Lower lobe of right lung (tissue), 2 donors: ENCODE measurements at regions not wholly inside any gene's neighbourhood (a gene's known extent, or its start where the extent isn't known, plus 50 kb on each side); places are given as distances from the start of the nearest gene placed in this dataset.

Experiments used
- ATAC-seq, 2 donors: fragments of 200-7000 bp; cut with Tn5 transposase; one replicate each; pipeline ENCODE4 v1.9.1; 2020 to 2022; ENCODE audit warnings: mild to moderate bottlenecking in 2 of 2, moderate library complexity in 2 of 2
- DNase-seq: peaks from one replicate; pipeline ENCODE4 v3.0.0-alpha.2; 2020
- H3K27ac ChIP-seq: fragments of 200-600 bp; one replicate; pipeline ENCODE4 v1.8.0; 2022
- H3K27me3 ChIP-seq: fragments of 200-600 bp; one replicate; pipeline ENCODE4 v1.8.0; 2022; ENCODE audit warnings: low read depth
- H3K36me3 ChIP-seq: fragments of 200-600 bp; one replicate; pipeline ENCODE4 v1.8.0; 2022; ENCODE audit warnings: mild to moderate bottlenecking
- H3K4me1 ChIP-seq: fragments of 200-600 bp; one replicate; pipeline ENCODE4 v1.8.0; 2022
- H3K4me3 ChIP-seq: fragments of 200-600 bp; one replicate; pipeline ENCODE4 v1.8.0; 2022; ENCODE audit warnings: mild to moderate bottlenecking
- H3K9me3 ChIP-seq: fragments of 200-600 bp; one replicate; pipeline ENCODE4 v1.8.0; 2022
- intact Hi-C: fragments of 100-400 bp; cut with DNase I; formaldehyde crosslinking; loops from one replicate; pipeline ENCODE4 v1.11.0; 2022
- TF ChIP-seq, protein P1 (sequence below): fragments of 200-600 bp; IDR thresholded peaks from one replicate; pipeline ENCODE4 v1.8.0; 2022; ENCODE audit warnings: antibody characterized with exemption, mild to moderate bottlenecking
- donor health status: DM: no; HTN: yes; CAD: no; lungs with severe emphysema.

DNA sequence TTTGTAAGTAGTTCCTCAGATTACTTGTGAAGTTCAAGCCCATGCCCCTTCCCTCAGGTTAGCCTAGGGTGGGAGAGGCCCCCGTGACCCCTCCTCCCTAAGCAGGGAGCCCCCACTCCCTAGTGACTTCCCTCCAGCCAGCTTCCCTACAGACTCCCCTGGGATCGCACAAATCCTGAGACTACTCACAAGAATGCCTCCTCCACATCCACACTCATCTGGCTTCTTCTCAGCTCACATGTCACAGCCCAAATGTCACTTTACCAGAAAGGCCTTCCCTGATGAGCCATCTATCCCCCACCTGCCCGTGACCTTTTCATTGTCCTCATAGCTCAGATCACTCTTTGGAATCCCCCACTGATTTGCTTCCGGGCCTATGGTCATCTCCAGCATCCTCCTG is 96.7 kb upstream of the ARAP3 start:
- no peaks in the 10 kb centered on the region for H3K9me3 ChIP-seq
- no peaks in the 10 kb centered on the region for H3K4me1 ChIP-seq
- ATAC-seq (no peak), DNase-seq (no peak)
- H3K27me3 ChIP-seq = peaks cover 3% of the 10 kb centered on the region
- intact Hi-C loops = no loop called here
- TF ChIP-seq, protein P1, sequence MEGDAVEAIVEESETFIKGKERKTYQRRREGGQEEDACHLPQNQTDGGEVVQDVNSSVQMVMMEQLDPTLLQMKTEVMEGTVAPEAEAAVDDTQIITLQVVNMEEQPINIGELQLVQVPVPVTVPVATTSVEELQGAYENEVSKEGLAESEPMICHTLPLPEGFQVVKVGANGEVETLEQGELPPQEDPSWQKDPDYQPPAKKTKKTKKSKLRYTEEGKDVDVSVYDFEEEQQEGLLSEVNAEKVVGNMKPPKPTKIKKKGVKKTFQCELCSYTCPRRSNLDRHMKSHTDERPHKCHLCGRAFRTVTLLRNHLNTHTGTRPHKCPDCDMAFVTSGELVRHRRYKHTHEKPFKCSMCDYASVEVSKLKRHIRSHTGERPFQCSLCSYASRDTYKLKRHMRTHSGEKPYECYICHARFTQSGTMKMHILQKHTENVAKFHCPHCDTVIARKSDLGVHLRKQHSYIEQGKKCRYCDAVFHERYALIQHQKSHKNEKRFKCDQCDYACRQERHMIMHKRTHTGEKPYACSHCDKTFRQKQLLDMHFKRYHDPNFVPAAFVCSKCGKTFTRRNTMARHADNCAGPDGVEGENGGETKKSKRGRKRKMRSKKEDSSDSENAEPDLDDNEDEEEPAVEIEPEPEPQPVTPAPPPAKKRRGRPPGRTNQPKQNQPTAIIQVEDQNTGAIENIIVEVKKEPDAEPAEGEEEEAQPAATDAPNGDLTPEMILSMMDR = no peak
- H3K27ac ChIP-seq = no peak overlapping the region
- H3K36me3 ChIP-seq = no peaks in the 10 kb centered on the region
- no peak overlapping the region for H3K4me3 ChIP-seq

GRCh38 chr5:141778206-141778605 is 96.2 kb upstream of the ARAP3 start:
- no peak overlapping the region for H3K27ac ChIP-seq
- intact Hi-C loops = no loop called here
- no peak overlapping the region for H3K4me3 ChIP-seq
- H3K36me3 ChIP-seq = no peaks in the 10 kb centered on the region
- H3K9me3 ChIP-seq = no peaks in the 10 kb centered on the region
- ATAC-seq (peak in 1 of 2 donors; percentile 21), DNase-seq (no peak)
- no peaks in the 10 kb centered on the region for H3K4me1 ChIP-seq
- peaks cover 3% of the 10 kb centered on the region for H3K27me3 ChIP-seq
- TF ChIP-seq, protein P1 = no peak

DNA sequence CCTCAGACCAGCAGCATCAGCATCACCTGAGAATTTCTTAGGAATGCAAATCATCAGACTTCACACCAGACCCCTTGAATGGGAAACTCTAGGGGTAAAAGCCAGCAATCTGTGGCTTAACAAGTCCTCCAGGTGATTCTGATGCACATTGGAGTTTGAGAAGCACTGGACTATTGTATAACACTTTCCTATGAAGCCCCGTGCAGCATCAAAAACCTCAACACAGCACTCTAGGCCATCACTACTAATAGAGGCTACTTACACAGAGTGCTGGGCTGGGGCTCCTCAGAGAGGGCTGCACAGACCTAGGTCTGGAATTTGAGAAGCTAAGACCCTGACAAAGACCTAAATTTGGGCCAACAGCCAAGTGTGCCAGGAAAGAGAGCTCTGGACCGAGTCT is 95.7 kb upstream of the ARAP3 start:
- H3K4me1 ChIP-seq = no peaks in the 10 kb centered on the region
- DNase-seq (no peak), ATAC-seq (no peak)
- H3K27ac ChIP-seq = no peak overlapping the region
- H3K36me3 ChIP-seq = no peaks in the 10 kb centered on the region
- H3K4me3 ChIP-seq = no peak overlapping the region
- TF ChIP-seq, protein P1 = no peak
- intact Hi-C loops = no loop called here
- peaks cover 3% of the 10 kb centered on the region for H3K27me3 ChIP-seq
- no peaks in the 10 kb centered on the region for H3K9me3 ChIP-seq

GRCh38 chr5:141777130-141777529 is 95.1 kb upstream of the ARAP3 start:
- ATAC-seq (no peak), DNase-seq (no peak)
- H3K36me3 ChIP-seq = no peaks in the 10 kb centered on the region
- intact Hi-C loops = no loop called here
- TF ChIP-seq, protein P1 = no peak
- no peak overlapping the region for H3K27ac ChIP-seq
- no peaks in the 10 kb centered on the region for H3K4me1 ChIP-seq
- no peaks in the 10 kb centered on the region for H3K9me3 ChIP-seq
- H3K27me3 ChIP-seq = peaks cover 3% of the 10 kb centered on the region
- H3K4me3 ChIP-seq = no peak overlapping the region

- Histone ChIP-seq H3K4me3 (no peak overlapping the region), H3K27me3 (peaks cover 3% of the 10 kb centered on the region), H3K36me3 (no peaks in the 10 kb centered on the region), H3K4me1 (no peaks in the 10 kb centered on the region), H3K9me3 (no peaks in the 10 kb centered on the region), H3K27ac (no peak overlapping the region)
- intact Hi-C loops = no loop called here
- TF ChIP-seq, protein P1 = no peak
- ATAC-seq (no peak), DNase-seq (no peak)
Measured at GRCh38 chr5:141773779-141774562, 91.9 kb upstream of the ARAP3 start.
